HAP-1 (cell line): ENCODE measurements at regions not wholly inside any gene's neighbourhood (a gene's known extent, or its start where the extent isn't known, plus 50 kb on each side); places are given as distances from the start of the nearest gene placed in this dataset.
"Not testable (repeated sequence)": the region's sequence is repeated elsewhere in the genome, so short reads cannot be mapped to it uniquely, and the experiment has no call there.

Source experiments
- DNase-seq, 2 experiments: peaks; one replicate each; pipeline ENCODE4 v3.0.0-alpha.2; 2016 to 2020; ENCODE audit warnings: low spot score in 2 of 2
- H3K27me3 ChIP-seq: fragments of 250-450 bp; sonication (Bioruptor Pico); 2 replicates; pipeline ENCODE4 v1.5.1; 2020; ENCODE audit warnings: low read depth, mild to moderate bottlenecking, moderate library complexity
- H3K36me3 ChIP-seq: fragments of 250-450 bp; sonication (Bioruptor Pico); replicated peaks from 2 replicates; pipeline ENCODE4 v1.5.1; 2020; ENCODE audit warnings: mild to moderate bottlenecking
- H3K4me1 ChIP-seq: fragments of 250-450 bp; sonication (Bioruptor Pico); 2 replicates; pipeline ENCODE4 v1.5.1; 2020; ENCODE audit warnings: mild to moderate bottlenecking
- H3K4me3 ChIP-seq: fragments of 250-450 bp; sonication (Bioruptor Pico); 2 replicates; pipeline ENCODE4 v1.5.1; 2020; ENCODE audit warnings: mild to moderate bottlenecking, moderate library complexity
- H3K9me3 ChIP-seq: fragments of 250-450 bp; sonication (Bioruptor Pico); 2 replicates; pipeline ENCODE4 v1.5.1; 2020; ENCODE audit warnings: mild to moderate bottlenecking, moderate library complexity
- in situ Hi-C: fragments of 300-500 bp; cut with MboI; formaldehyde crosslinking; loops from 3 replicates; pipeline ENCODE4 v1.14.3; 2020; ENCODE audit warnings: low sequenced_read_pairs, inconsistent platforms, mixed read lengths

DNA sequence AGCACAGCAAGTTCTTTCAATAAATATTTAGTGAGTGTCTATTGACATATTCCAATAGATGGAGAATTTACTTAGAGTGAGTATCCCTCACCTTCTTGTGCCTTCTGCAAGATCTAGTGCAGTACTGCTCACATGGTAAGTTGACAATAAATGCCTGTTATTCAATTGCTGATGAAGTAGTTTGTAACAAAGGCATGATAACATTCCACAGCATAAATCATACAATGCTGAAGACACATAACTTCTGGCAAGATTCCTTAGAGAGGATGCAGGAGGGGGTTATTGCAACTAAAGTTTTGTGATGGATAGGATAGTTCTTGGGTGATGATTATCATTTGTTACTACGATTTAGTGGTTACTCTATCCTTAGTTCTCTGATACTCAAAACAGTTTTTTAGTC, 112.2 kb upstream of the RBMS3 start:
- in situ Hi-C loops: no loop called here
- peak in 1 of 2 experiments; percentile 71 for DNase-seq
- H3K4me1 ChIP-seq: peaks cover 20% of the 10 kb centered on the region

GRCh38 chr3:29169451-29169850, 111.4 kb upstream of the RBMS3 start:
- H3K4me3 ChIP-seq: no peak overlapping the region
- no peak for DNase-seq
- in situ Hi-C loops: no loop called here
- peaks cover 20% of the 10 kb centered on the region for H3K4me1 ChIP-seq
- H3K36me3 ChIP-seq: no peaks in the 10 kb centered on the region
- H3K9me3 ChIP-seq: no peaks in the 10 kb centered on the region
- H3K27me3 ChIP-seq: no peaks in the 10 kb centered on the region

More for the DNA sequence above, 112.2 kb upstream of the RBMS3 start:
- Histone ChIP-seq H3K36me3 (no peaks in the 10 kb centered on the region), H3K9me3 (no peaks in the 10 kb centered on the region), H3K27me3 (no peaks in the 10 kb centered on the region), H3K4me3 (no peak overlapping the region)

GRCh38 chr3:29171043-29171990, 109.6 kb upstream of the RBMS3 start:
- peaks cover 20% of the 10 kb centered on the region for H3K4me1 ChIP-seq
- no peak for DNase-seq
- no peaks in the 10 kb centered on the region for H3K27me3 ChIP-seq
- H3K4me3 ChIP-seq: no peak overlapping the region
- in situ Hi-C loops: no loop called here
- H3K36me3 ChIP-seq: no peaks in the 10 kb centered on the region
- H3K9me3 ChIP-seq: no peaks in the 10 kb centered on the region

DNA sequence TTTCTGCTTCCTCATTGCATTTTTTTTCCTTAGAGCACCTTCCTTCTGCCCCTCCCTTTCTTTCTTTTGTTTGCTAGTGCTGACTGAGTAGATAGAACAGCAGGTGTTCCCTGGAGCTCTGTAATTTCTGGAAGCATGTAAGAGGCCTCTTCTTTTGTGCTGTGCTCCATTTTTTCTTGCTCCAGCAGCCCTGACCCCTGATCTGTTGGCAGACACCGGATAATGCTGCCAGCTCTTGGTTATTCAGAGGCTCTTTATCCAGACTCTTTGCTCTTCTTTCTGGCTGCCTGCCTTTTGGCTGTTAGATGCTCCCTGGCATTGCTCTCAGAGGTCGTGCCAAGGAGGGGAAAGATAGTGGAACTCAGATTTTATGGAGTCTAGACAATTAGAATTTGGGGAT, 104.4 kb upstream of the RBMS3 start:
- in situ Hi-C loops: no loop called here

GRCh38 chr3:29178809-29179793, 101.8 kb upstream of the RBMS3 start:
- DNase-seq: no peak
- Histone ChIP-seq H3K27me3 (no peaks in the 10 kb centered on the region), H3K36me3 (no peaks in the 10 kb centered on the region), H3K4me3 (no peak overlapping the region), H3K4me1 (no peaks in the 10 kb centered on the region), H3K9me3 (no peaks in the 10 kb centered on the region)
- in situ Hi-C loops: no loop called here

More for the DNA sequence above, 104.4 kb upstream of the RBMS3 start:
- peaks cover 4% of the 10 kb centered on the region; the same call in 1 of the 2 replicates for H3K4me1 ChIP-seq
- H3K27me3 ChIP-seq: no peaks in the 10 kb centered on the region
- no peaks in the 10 kb centered on the region for H3K9me3 ChIP-seq
- H3K4me3 ChIP-seq: no peak overlapping the region
- H3K36me3 ChIP-seq: no peaks in the 10 kb centered on the region
- DNase-seq: no peak

DNA sequence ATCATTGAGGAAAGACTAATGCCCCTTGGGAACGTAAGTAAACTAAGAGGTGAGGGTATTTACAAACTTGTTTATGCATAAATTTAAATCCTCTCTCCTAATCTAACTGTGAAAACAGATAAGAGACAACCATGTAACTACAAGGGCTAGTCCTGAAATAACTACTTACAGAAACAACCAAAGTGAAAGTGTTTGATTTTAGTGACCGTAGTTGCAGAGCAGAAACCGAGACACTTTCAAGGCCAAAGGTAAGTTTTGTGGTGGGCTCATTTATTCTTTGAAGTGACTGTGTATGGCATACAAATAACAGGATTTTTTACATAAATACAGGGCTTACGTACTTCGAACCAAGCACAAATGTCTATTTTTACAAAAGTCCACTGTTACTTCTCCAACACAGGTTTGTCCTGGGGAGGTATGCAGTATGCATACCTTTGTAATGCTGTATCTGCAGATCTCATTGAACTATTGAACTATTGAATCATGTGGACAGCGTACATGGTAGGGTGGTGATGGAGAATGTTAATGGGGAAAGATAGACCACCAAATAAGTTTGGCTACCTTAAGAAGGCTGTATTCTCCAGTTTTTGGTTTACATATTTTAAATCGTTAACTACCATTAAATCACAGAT, 99.6 kb upstream of the RBMS3 start:
- Histone ChIP-seq H3K4me1 (no peaks in the 10 kb centered on the region), H3K4me3 (no peak overlapping the region), H3K9me3 (no peaks in the 10 kb centered on the region), H3K36me3 (no peaks in the 10 kb centered on the region), H3K27me3 (no peaks in the 10 kb centered on the region)
- in situ Hi-C loops: no loop called here
- DNase-seq: no peak

- in situ Hi-C loops: no loop called here
- H3K36me3 ChIP-seq: no peaks in the 10 kb centered on the region
- no peaks in the 10 kb centered on the region for H3K4me1 ChIP-seq
- no peak overlapping the region for H3K4me3 ChIP-seq
- no peak for DNase-seq
- H3K9me3 ChIP-seq: no peaks in the 10 kb centered on the region
- no peaks in the 10 kb centered on the region for H3K27me3 ChIP-seq
Measured at GRCh38 chr3:29181872-29182271, 99.0 kb upstream of the RBMS3 start.

GRCh38 chr3:29182828-29183227, 98.0 kb upstream of the RBMS3 start:
- H3K36me3 ChIP-seq, in situ Hi-C loops, H3K4me1 ChIP-seq, DNase-seq, H3K27me3 ChIP-seq, H3K9me3 ChIP-seq, H3K4me3 ChIP-seq: not testable (repeated sequence)

DNA sequence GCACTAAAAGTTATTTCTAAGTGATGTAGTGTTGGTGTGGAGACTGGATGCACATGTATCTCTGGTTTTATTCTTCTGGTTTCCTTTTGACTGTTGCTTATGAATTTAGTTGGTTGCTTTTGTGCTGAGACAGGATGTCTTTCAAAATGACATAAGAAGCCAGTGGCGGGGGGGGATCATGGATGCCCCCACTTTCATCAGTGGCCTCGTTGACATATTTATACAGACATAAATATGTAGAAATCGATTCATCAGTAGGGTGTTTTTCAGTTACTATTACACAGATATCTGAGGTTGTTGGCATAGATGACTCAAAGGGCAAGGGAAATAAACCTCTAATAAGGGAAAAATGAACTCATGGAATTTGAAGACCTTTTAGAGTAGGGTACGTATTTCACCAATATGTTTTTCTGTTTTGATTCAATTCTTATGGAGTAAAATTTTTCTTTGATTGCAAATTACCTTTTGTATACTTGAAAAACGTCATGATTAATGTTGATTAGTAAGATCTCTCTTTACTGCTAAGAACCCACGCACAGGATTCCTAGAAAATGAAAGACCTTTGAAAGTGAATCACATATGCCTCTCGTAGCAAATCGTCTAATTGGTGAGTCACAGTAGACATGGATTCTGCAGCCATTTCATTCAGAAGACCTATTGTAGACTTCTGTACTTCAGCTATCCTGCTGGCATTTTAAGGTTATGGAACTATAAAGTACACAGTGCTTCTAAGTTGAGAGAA, 97.4 kb upstream of the RBMS3 start:
- in situ Hi-C loops: no loop called here

GRCh38 chr3:29185706-29186105, 95.2 kb upstream of the RBMS3 start:
- DNase-seq: no peak
- H3K4me1 ChIP-seq: peaks cover 3% of the 10 kb centered on the region; the same call in 1 of the 2 replicates
- no peaks in the 10 kb centered on the region for H3K9me3 ChIP-seq
- in situ Hi-C loops: no loop called here
- H3K27me3 ChIP-seq: no peaks in the 10 kb centered on the region; the same call in 1 of the 2 replicates
- H3K4me3 ChIP-seq: no peak overlapping the region
- H3K36me3 ChIP-seq: no peaks in the 10 kb centered on the region

More for the DNA sequence above, 97.4 kb upstream of the RBMS3 start:
- Histone ChIP-seq H3K4me3 (no peak overlapping the region), H3K27me3 (no peaks in the 10 kb centered on the region; the same call in 1 of the 2 replicates), H3K36me3 (no peaks in the 10 kb centered on the region), H3K9me3 (no peaks in the 10 kb centered on the region), H3K4me1 (no peaks in the 10 kb centered on the region)
- no peak for DNase-seq

- no peak overlapping the region for H3K4me3 ChIP-seq
- in situ Hi-C loops: no loop called here
- no peaks in the 10 kb centered on the region for H3K36me3 ChIP-seq
- H3K27me3 ChIP-seq: no peaks in the 10 kb centered on the region; the same call in 1 of the 2 replicates
- no peak for DNase-seq
- H3K4me1 ChIP-seq: peaks cover 3% of the 10 kb centered on the region; the same call in 1 of the 2 replicates
- H3K9me3 ChIP-seq: no peaks in the 10 kb centered on the region
Measured at GRCh38 chr3:29186131-29186599, 94.7 kb upstream of the RBMS3 start.

DNA sequence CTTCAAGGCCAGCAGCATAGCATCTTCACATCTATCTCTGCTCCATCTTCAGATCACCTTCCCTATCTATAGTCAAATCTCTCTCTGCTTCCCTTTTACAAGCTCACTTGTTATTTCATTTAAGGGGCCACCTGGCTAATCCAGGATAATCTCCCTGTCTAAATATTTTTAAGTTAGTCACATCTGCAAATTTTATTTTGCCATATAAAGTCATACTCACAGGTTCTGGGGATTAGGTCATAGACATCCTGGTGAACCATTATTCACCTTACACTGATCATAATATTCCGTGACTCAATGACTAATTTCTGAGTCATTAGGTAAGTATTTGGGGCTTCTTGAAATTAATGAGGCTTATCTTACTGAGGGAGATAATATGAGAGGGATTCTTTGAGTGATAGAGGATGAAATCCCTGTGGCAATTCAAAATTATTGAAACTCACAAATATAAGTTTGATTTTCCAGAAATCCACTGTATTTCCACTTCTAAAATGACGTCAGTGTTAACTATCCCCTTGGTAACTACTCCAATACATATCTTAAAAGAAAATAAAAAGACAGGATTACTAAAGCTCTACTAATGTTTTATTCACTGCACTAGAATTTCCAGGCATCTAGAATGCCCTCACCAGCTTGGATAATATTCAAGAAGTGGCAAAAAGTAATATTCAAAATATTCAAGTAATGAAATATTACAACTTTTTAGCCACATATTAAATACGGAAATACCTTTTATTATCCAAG, 93.7 kb upstream of the RBMS3 start:
- Histone ChIP-seq H3K9me3 (no peaks in the 10 kb centered on the region), H3K36me3 (no peaks in the 10 kb centered on the region), H3K4me1 (peaks cover 3% of the 10 kb centered on the region; the same call in 1 of the 2 replicates), H3K27me3 (no peaks in the 10 kb centered on the region; the same call in 1 of the 2 replicates), H3K4me3 (no peak overlapping the region)
- in situ Hi-C loops: no loop called here
- DNase-seq: no peak
